ENCODE measurements at regions not wholly inside any gene's neighbourhood (a gene's known extent, or its start where the extent isn't known, plus 50 kb on each side); places are given as distances from the start of the nearest gene placed in this dataset.

- TF ChIP-seq ZNF624 (tag by site-specific recombination; IDR thresholded peaks at IDR 0.05), result no peak
- no peak for TF ChIP-seq ZNF639 (tag by site-specific recombination; IDR thresholded peaks at IDR 0.05)
- TF ChIP-seq ZNF248 (tag by site-specific recombination; IDR thresholded peaks at IDR 0.05), result no peak
- no peak for TF ChIP-seq ZNF148 (tag by site-specific recombination; IDR thresholded peaks at IDR 0.05; ENCODE audit: borderline replicate concordance)
- TF ChIP-seq ZNF629 (tag by site-specific recombination; IDR thresholded peaks at IDR 0.05), result no peak
- no peak for TF ChIP-seq ZNF211 (tag by site-specific recombination; IDR thresholded peaks at IDR 0.05; ENCODE audit: low read depth)
Measured at GRCh38 chr3:66606126-66606525, 105.3 kb upstream of the LRIG1 start (continued).

GRCh38 chr3:66606868-66607267 is 106.0 kb upstream of the LRIG1 start:
- TF ChIP-seq BCL6B (tag by site-specific recombination; IDR thresholded peaks at IDR 0.05), result no peak
- CTCF ChIA-PET, result no interaction called here

GRCh38 chr3:66609660-66610561 is 109.1 kb upstream of the LRIG1 start:
- ChIA-PET CTCF (interaction anchor here (1.9 kb wide), 1 partner anchor 36 kb away, joined by 5 read pairs; no protein-coding TSS in a partner anchor), POLR2A (no interaction called here)
- TF ChIP-seq GLIS1 (tag by site-specific recombination; IDR thresholded peaks at IDR 0.05) (peak; percentile 23; the same call in 1 of the 2 replicates), ZNF280D (tag by site-specific recombination; IDR thresholded peaks at IDR 0.05) (no peak), ZNF704 (tag by site-specific recombination; IDR thresholded peaks at IDR 0.05) (no peak)
- Histone ChIP-seq H3K9me3 (ENCODE audit: control insufficient read depth, insufficient read depth, low read depth, low read length) (no peaks in the 10 kb centered on the region), H3K4me3 (ENCODE audit: low read depth, low read length) (no peak overlapping the region), H3K36me3 (ENCODE audit: control insufficient read depth in 2 of 2, insufficient read depth in 1 of 2, low read length in 2 of 2) (no peaks in the 10 kb centered on the region), H3K4me1 (ENCODE audit: control insufficient read depth, insufficient read depth, low read length) (peaks cover 3% of the 10 kb centered on the region; the same call in 1 of the 2 replicates), H3K27ac (ENCODE audit: extremely low read depth, low read depth, low read length) (no peak overlapping the region)

More at GRCh38 chr3:66606868-66607267, 106.0 kb upstream of the LRIG1 start:
- Histone ChIP-seq H3K9me3 (ENCODE audit: control insufficient read depth, insufficient read depth, low read depth, low read length) (no peaks in the 10 kb centered on the region), H3K4me1 (ENCODE audit: control insufficient read depth, insufficient read depth, low read length) (peaks cover 3% of the 10 kb centered on the region; the same call in 1 of the 2 replicates), H3K36me3 (ENCODE audit: control insufficient read depth in 2 of 2, insufficient read depth in 1 of 2, low read length in 2 of 2) (no peaks in the 10 kb centered on the region), H3K4me3 (ENCODE audit: low read depth, low read length) (no peak overlapping the region), H3K27ac (ENCODE audit: extremely low read depth, low read depth, low read length) (no peak overlapping the region)
- POLR2A ChIA-PET, result no interaction called here

Measured in HEK293 (cell line).